Amygdala (tissue), 56 donors: ENCODE measurements at regions not wholly inside any gene's neighbourhood (a gene's known extent, or its start where the extent isn't known, plus 50 kb on each side); places are given as distances from the start of the nearest gene placed in this dataset.
"Not testable (repeated sequence)": the region's sequence is repeated elsewhere in the genome, so short reads cannot be mapped to it uniquely, and the experiment has no call there.

ENCODE experiments used
- DNase-seq, 56 donors: peaks; one replicate each; lab custom pipeline; 2025; lab: John Stamatoyannopoulos, UW

GRCh38 chr2:198558176-198558575, 753.8 kb downstream of the PLCL1 start:
- no peak for DNase-seq

- DNase-seq: no peak
These were observed 741.7 kb downstream of the PLCL1 start for GRCh38 chr2:198546122-198546521.

GRCh38 chr2:198545411-198545810, 741.0 kb downstream of the PLCL1 start:
- DNase-seq: no peak

- no peak for DNase-seq
These were observed 740.1 kb downstream of the PLCL1 start for GRCh38 chr2:198544461-198544860.

GRCh38 chr2:198534756-198535155, 730.4 kb downstream of the PLCL1 start:
- no peak for DNase-seq

- DNase-seq: no peak
These were observed 721.0 kb downstream of the PLCL1 start for GRCh38 chr2:198525211-198525969.

GRCh38 chr2:198523710-198524109, 719.3 kb downstream of the PLCL1 start:
- no peak for DNase-seq

- DNase-seq: no peak
These were observed 714.5 kb downstream of the PLCL1 start for GRCh38 chr2:198518935-198519334.

GRCh38 chr2:198517976-198518375, 713.6 kb downstream of the PLCL1 start:
- no peak for DNase-seq

GRCh38 chr2:198508610-198509009, 704.2 kb downstream of the PLCL1 start:
- not testable (repeated sequence) for DNase-seq

GRCh38 chr2:198499539-198499938, 695.1 kb downstream of the PLCL1 start:
- peak in 18 of 56 donors; percentile 1 to 43 (median 6) for DNase-seq

GRCh38 chr2:198498516-198498915, 694.1 kb downstream of the PLCL1 start:
- no peak for DNase-seq

GRCh38 chr2:198498048-198498447, 693.7 kb downstream of the PLCL1 start:
- no peak for DNase-seq

GRCh38 chr2:198494931-198495330, 690.5 kb downstream of the PLCL1 start:
- no peak for DNase-seq

GRCh38 chr2:198490748-198491147, 686.4 kb downstream of the PLCL1 start:
- DNase-seq: no peak

GRCh38 chr2:198488964-198489363, 684.6 kb downstream of the PLCL1 start:
- DNase-seq: no peak

- DNase-seq: peak in 2 of 56 donors; percentile 0 to 12
These were observed 678.7 kb downstream of the PLCL1 start for GRCh38 chr2:198483051-198483450.

GRCh38 chr2:198479065-198479464, 674.7 kb downstream of the PLCL1 start:
- DNase-seq: no peak

- DNase-seq: no peak
These were observed 674.0 kb downstream of the PLCL1 start for GRCh38 chr2:198478361-198478760.

GRCh38 chr2:198476007-198476406, 671.6 kb downstream of the PLCL1 start:
- DNase-seq: no peak

- no peak for DNase-seq
These were observed 666.9 kb downstream of the PLCL1 start for GRCh38 chr2:198471291-198471690.

- DNase-seq: no peak
These were observed 663.7 kb downstream of the PLCL1 start for GRCh38 chr2:198468136-198468535.

- no peak for DNase-seq
These were observed 661.6 kb downstream of the PLCL1 start for GRCh38 chr2:198465970-198466369.
